ENCODE measurements at regions not wholly inside any gene's neighbourhood (a gene's known extent, or its start where the extent isn't known, plus 50 kb on each side); places are given as distances from the start of the nearest gene placed in this dataset.

- WGBS, 2 donors (ENCODE audit: low coverage in 1 of 2) = 56 to 63% methylated on average over 4 of the region's 5 CpGs
- no peak for TF ChIP-seq EP300 (IDR thresholded peaks at IDR 0.05)
- no peak for TF ChIP-seq POLR2AphosphoS5 (IDR thresholded peaks at IDR 0.05)
- no peak for TF ChIP-seq CTCF (IDR thresholded peaks at IDR 0.05)
- no peak for TF ChIP-seq POLR2A (IDR thresholded peaks at IDR 0.05)
- Histone ChIP-seq H3K27me3 (no peaks in the 10 kb centered on the region), H3K4me3 (no peak overlapping the region), H3K9me3 (no peaks in the 10 kb centered on the region), H3K4me1 (no peaks in the 10 kb centered on the region), H3K36me3 (no peaks in the 10 kb centered on the region), H3K27ac (no peak overlapping the region)
- ATAC-seq = no peak
Measured at GRCh38 chr13:61123538-61124289, 291.9 kb downstream of the PCDH20 start.

DNA sequence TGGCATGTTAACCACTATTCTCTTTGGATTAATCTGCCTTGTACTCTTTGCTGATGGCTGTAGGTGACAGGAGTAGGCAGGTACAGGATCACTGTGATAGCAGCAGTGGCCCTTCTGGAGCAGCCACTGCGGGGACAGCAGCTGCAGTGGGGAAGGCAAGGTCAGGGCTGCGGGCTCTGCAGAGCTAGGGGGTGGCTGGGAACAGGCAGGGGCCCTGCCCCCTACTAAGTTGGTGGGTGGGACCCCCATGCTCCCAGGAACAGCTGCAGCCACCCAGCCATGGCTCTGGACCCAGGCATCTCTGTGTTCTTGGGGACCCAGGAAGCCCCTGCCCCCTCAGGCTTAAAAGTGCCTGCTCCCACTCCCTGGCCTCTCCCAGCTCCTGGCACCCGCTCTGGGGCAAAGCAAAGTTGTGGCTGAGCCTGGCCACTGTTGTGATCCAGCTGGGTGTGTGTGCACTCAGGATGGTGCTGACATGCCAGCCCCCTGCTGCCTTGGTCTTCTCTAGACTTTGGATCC is 302.4 kb downstream of the PCDH20 start:
- Histone ChIP-seq H3K27ac (no peak overlapping the region), H3K4me3 (no peak overlapping the region), H3K9me3 (no peaks in the 10 kb centered on the region), H3K36me3 (no peaks in the 10 kb centered on the region), H3K4me1 (no peaks in the 10 kb centered on the region), H3K27me3 (no peaks in the 10 kb centered on the region)
- ATAC-seq = peak; percentile 31
- no CpG with 5 or more reads among the region's 3 CpGs for WGBS, 2 donors (ENCODE audit: low coverage in 1 of 2)
- TF ChIP-seq CTCF (IDR thresholded peaks at IDR 0.05) (no peak), POLR2A (IDR thresholded peaks at IDR 0.05) (no peak), EP300 (IDR thresholded peaks at IDR 0.05) (no peak), POLR2AphosphoS5 (IDR thresholded peaks at IDR 0.05) (no peak)

DNA sequence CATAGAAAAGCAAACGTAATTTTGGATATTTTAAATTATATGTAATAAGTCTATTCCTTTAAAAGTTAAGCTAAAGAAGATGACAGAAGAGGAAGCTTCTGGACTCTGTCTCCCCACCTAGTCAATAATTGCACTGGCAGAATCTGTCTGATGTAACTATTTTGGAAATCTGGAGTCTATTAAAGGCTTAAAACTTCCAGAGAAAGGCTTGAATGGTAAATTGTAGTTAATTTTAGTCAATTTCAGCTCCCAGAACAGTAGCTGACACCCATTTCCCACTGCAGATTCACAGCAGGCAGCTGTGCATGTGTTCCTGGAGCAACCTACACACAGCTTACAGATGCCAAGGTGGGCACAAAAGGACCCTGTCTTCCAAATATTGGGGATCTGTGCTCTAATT is 304.1 kb downstream of the PCDH20 start:
- no peak overlapping the region for H3K4me3 ChIP-seq
- no peaks in the 10 kb centered on the region for H3K4me1 ChIP-seq
- H3K9me3 ChIP-seq = no peaks in the 10 kb centered on the region
- WGBS, 2 donors (ENCODE audit: low coverage in 1 of 2) = 42 to 75% methylated on average over 1 of the region's 1 CpG
- no peaks in the 10 kb centered on the region for H3K36me3 ChIP-seq
- no peak overlapping the region for H3K27ac ChIP-seq
- TF ChIP-seq EP300 (IDR thresholded peaks at IDR 0.05) (no peak), CTCF (IDR thresholded peaks at IDR 0.05) (no peak), POLR2AphosphoS5 (IDR thresholded peaks at IDR 0.05) (no peak)
- no peaks in the 10 kb centered on the region for H3K27me3 ChIP-seq
- ATAC-seq = no peak

GRCh38 chr13:61110732-61111131 is 304.9 kb downstream of the PCDH20 start:
- no peaks in the 10 kb centered on the region for H3K4me1 ChIP-seq

More at GRCh38 chr13:61110732-61111131, 304.9 kb downstream of the PCDH20 start:
- H3K27ac ChIP-seq = no peak overlapping the region
- TF ChIP-seq EP300 (IDR thresholded peaks at IDR 0.05) (no peak), POLR2A (IDR thresholded peaks at IDR 0.05) (no peak), POLR2AphosphoS5 (IDR thresholded peaks at IDR 0.05) (no peak), CTCF (IDR thresholded peaks at IDR 0.05) (no peak)
- WGBS, 2 donors (ENCODE audit: low coverage in 1 of 2) = 67 to 83% methylated on average over 1 of the region's 1 CpG
- no peaks in the 10 kb centered on the region for H3K27me3 ChIP-seq
- ATAC-seq = no peak
- no peak overlapping the region for H3K4me3 ChIP-seq
- no peaks in the 10 kb centered on the region for H3K36me3 ChIP-seq
- no peaks in the 10 kb centered on the region for H3K9me3 ChIP-seq

All from gastroesophageal sphincter (tissue), 4 donors.